Nephron progenitor cell (in vitro differentiated cells): ENCODE measurements at regions not wholly inside any gene's neighbourhood (a gene's known extent, or its start where the extent isn't known, plus 50 kb on each side); places are given as distances from the start of the nearest gene placed in this dataset.

Experiments
- DNase-seq: peaks from one replicate; pipeline ENCODE4 v3.0.0; 2021
- H3K27ac Mint-ChIP-seq: 2 replicates; pipeline ENCODE4 v1.8.0; 2021; ENCODE audit warnings: mild to moderate bottlenecking, moderate library complexity, mixed read lengths
- H3K27me3 Mint-ChIP-seq: 2 replicates; pipeline ENCODE4 v1.8.0; 2021; ENCODE audit warnings: mild to moderate bottlenecking, low read depth, mixed read lengths; ENCODE audit not compliant: poor library complexity
- H3K36me3 Mint-ChIP-seq: 2 replicates; pipeline ENCODE4 v1.8.0; 2021; ENCODE audit warnings: low read depth, mixed read lengths
- H3K4me1 Mint-ChIP-seq: 2 replicates; pipeline ENCODE4 v1.8.0; 2021; ENCODE audit warnings: mixed read lengths
- H3K4me3 Mint-ChIP-seq: 2 replicates; pipeline ENCODE4 v1.8.0; 2021; ENCODE audit warnings: mild to moderate bottlenecking, moderate library complexity, mixed read lengths
- H3K9me3 Mint-ChIP-seq: 2 replicates; pipeline ENCODE4 v1.8.0; 2021; ENCODE audit warnings: mild to moderate bottlenecking, moderate library complexity, mixed read lengths
- TF ChIP-seq, protein P1 (sequence below): fragments of 200-600 bp; sonication (generic); IDR thresholded peaks from 2 replicates; pipeline ENCODE4 v1.5.0; 2021; ENCODE audit warnings: antibody characterized with exemption

DNA sequence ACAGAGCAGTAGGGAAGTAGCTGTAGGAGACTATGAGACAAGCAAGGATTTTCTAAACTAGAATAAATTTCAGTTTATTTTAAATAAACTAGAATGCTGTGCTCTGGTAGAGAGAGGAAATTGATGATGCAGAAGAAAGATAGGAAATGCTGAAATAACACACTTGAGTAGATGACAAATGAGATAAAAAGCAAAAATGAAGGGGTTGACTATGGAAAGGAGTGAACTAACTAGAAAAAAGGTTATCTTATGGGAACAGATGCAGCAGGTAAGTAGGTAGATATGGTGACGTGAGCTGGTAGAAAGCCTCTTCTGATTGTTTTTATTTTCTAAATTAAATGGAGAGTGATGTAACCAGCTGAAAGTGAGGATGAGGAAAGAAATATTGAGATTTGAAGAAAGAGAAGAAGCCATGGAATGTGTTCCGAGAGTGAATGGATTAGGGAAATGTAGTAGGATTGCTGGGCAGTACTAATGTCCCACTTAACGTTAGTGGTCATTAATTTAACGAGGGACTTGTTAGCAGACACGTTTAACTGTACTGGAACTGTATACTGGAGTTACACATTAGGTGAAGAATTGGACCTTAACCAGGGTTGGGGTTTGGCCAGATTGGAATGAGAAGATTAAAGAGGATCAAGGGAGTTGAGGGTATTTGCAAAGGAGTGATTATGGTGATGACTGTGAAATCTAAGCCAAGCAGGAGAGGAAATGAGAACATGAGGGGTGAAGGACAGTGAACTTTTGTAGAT lies 196.5 kb downstream of the TANC2 start:
- Mint-ChIP-seq H3K36me3 (no peaks in the 10 kb centered on the region), H3K4me1 (no peaks in the 10 kb centered on the region), H3K27ac (no peak overlapping the region), H3K27me3 (no peaks in the 10 kb centered on the region), H3K4me3 (no peak overlapping the region), H3K9me3 (no peaks in the 10 kb centered on the region)
- DNase-seq = no peak
- TF ChIP-seq, protein P1, sequence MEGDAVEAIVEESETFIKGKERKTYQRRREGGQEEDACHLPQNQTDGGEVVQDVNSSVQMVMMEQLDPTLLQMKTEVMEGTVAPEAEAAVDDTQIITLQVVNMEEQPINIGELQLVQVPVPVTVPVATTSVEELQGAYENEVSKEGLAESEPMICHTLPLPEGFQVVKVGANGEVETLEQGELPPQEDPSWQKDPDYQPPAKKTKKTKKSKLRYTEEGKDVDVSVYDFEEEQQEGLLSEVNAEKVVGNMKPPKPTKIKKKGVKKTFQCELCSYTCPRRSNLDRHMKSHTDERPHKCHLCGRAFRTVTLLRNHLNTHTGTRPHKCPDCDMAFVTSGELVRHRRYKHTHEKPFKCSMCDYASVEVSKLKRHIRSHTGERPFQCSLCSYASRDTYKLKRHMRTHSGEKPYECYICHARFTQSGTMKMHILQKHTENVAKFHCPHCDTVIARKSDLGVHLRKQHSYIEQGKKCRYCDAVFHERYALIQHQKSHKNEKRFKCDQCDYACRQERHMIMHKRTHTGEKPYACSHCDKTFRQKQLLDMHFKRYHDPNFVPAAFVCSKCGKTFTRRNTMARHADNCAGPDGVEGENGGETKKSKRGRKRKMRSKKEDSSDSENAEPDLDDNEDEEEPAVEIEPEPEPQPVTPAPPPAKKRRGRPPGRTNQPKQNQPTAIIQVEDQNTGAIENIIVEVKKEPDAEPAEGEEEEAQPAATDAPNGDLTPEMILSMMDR = no peak

DNA sequence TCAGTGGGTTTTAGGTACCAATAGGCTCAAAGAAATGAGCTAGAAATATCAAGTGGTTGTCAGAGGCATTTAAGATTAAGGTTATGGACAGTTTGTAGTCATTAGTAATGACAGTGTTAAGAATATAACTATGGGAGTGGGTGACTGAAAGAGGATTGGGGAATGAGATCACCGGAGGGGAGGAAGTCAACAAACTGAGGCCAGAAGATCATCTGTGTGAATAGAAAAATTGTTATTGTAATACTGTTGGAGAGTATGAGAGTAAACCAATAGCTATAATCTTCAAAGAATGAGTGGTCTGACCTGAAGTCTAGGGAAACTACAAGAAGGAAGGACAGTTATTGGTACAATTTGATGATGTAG lies 197.1 kb downstream of the TANC2 start:
- no peaks in the 10 kb centered on the region for H3K27me3 Mint-ChIP-seq
- TF ChIP-seq, protein P1 = no peak
- H3K4me1 Mint-ChIP-seq = no peaks in the 10 kb centered on the region
- H3K9me3 Mint-ChIP-seq = no peaks in the 10 kb centered on the region
- H3K27ac Mint-ChIP-seq = no peak overlapping the region
- no peak overlapping the region for H3K4me3 Mint-ChIP-seq
- no peak for DNase-seq
- H3K36me3 Mint-ChIP-seq = no peaks in the 10 kb centered on the region

DNA sequence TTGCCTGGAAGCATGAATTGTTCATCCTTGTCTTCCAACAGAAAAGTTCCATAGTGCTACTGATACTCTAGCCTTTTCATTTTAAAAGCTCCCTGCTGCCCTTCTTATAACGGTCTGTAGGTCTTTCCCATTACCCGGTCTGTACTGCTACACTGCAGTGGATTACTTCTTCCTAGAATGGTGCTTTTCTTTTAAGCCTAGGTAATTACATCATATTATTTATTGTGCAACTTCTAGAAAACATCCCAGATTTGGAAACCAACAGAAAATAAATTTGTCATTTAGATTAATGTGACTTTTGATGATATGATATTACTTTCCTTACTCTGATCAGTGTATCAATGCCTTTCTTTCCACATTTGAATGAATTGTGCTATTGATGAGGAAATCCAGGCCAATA lies 199.4 kb downstream of the TANC2 start:
- Mint-ChIP-seq H3K36me3 (peaks cover 5% of the 10 kb centered on the region), H3K9me3 (no peaks in the 10 kb centered on the region), H3K4me3 (no peak overlapping the region), H3K27ac (no peak overlapping the region), H3K4me1 (no peaks in the 10 kb centered on the region), H3K27me3 (peaks cover 3% of the 10 kb centered on the region)
- DNase-seq = no peak
- TF ChIP-seq, protein P1 = no peak

DNA sequence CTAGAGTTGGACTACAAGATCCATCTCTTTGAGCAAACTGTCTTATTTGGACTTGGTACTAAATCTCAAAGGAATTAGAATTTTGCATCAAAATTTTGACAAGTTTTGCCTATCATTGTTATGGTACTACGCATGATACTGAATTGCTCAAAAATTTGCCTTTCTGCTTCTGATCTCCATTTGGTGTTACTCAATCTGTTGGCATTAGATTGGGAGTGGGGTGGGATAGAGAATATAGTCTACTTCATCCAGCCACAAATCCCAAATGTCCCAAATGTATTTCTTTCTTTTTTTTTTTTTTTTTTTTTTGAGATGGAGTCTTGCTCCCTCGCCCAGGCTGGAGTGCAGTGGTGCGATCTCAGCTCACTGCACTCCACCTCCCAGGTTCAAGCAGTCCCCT lies 204.8 kb downstream of the TANC2 start:
- Mint-ChIP-seq H3K27me3 (peaks cover 3% of the 10 kb centered on the region), H3K4me1 (no peaks in the 10 kb centered on the region), H3K27ac (no peak overlapping the region), H3K36me3 (peaks cover 11% of the 10 kb centered on the region), H3K9me3 (peaks cover 6% of the 10 kb centered on the region), H3K4me3 (no peak overlapping the region)
- TF ChIP-seq, protein P1 = no peak
- no peak for DNase-seq

DNA sequence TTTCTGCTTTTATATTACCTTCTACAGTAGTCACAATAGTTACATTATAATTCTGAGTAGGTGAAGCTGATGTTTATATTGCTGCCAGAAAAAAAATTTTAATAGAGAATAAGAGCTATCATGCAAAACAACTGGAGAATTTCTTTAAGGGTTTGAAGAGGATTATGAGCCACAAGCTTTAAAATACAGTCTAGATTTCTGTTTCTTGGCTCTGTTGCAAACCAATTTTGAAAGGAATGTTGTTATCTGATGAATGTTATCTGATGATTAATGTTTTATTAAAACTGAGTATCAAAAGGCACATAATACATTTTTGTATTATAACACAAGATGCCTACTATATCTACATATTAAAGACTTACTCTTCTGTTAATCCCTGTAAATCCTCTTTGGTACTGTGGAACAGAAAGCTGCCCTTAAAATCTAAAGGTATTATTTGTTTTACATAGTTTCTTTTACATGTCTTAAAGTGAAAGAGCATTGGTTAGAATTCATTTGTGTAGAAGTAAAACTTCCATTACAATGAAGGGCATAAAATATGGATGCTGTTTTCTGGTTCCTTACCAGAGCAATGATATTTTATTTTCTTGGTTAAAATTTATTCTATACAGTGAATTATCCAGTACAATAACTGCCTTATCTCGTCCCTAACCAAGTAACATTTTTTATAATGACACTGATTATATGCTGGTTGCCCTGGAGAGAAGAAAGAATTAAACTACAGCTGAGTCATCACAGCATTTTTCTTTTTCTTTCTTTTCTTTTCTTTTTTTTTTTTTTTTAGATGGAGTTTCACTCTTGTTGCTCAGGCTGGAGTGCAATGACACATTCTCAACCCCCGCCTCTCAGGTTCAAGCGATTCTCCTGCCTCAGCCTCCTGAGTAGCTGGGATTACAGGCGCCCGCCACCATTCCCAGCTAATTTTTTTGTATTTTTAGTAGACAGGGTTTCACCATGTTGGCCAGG lies 205.7 kb downstream of the TANC2 start:
- peaks cover 3% of the 10 kb centered on the region for H3K27me3 Mint-ChIP-seq
- H3K27ac Mint-ChIP-seq = no peak overlapping the region

More for the DNA sequence above, 205.7 kb downstream of the TANC2 start:
- TF ChIP-seq, protein P1 = no peak
- Mint-ChIP-seq H3K36me3 (peaks cover 14% of the 10 kb centered on the region), H3K9me3 (peaks cover 10% of the 10 kb centered on the region), H3K4me1 (no peaks in the 10 kb centered on the region), H3K4me3 (no peak overlapping the region)
- DNase-seq = no peak
